HG02610 (cell line): ENCODE measurements at regions not wholly inside any gene's neighbourhood (a gene's known extent, or its start where the extent isn't known, plus 50 kb on each side); places are given as distances from the start of the nearest gene placed in this dataset.
A peak's percentile ranks its signal among the peaks of the same experiment; 100 is the strongest.
"Not testable (repeated sequence)": the region's sequence is repeated elsewhere in the genome, so short reads cannot be mapped to it uniquely, and the experiment has no call there.

Experiments
- ATAC-seq: cut with Tn5 transposase; IDR thresholded peaks from one replicate; pipeline ENCODE4 v1.9.1; 2021; ENCODE audit warnings: mild to moderate bottlenecking, moderate library complexity; ENCODE audit not compliant: unreplicated experiment

DNA sequence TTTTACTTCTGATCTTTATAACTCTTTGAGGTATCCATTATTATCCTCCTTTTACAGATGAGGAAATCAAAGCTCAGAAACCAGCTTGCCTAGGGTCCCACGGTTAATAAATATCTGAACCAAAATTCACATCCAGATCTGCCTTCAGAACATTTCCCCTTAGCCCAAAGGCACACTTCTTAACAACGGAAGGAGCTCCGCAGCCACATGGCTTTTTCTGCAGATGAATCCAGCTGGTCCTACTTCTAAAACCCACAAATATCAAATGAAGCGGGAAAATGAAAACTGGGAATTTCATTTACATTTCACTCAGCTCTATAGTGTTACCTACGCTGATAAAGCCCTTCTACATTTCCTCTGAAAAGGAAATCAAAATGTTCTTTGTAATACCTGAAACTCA, 357.0 kb upstream of the ID2 start:
- no peak for ATAC-seq

GRCh38 chr2:8327371-8328100, 354.3 kb upstream of the ID2 start:
- no peak for ATAC-seq

- no peak for ATAC-seq
These were observed 353.6 kb upstream of the ID2 start for GRCh38 chr2:8328217-8328616.

- no peak for ATAC-seq
These were observed 351.9 kb upstream of the ID2 start for GRCh38 chr2:8329660-8330622.

- ATAC-seq = no peak
These were observed 350.8 kb upstream of the ID2 start for GRCh38 chr2:8331068-8331467.

GRCh38 chr2:8332646-8333045, 349.2 kb upstream of the ID2 start:
- no peak for ATAC-seq

- ATAC-seq = no peak
These were observed 348.6 kb upstream of the ID2 start for GRCh38 chr2:8333177-8333831.

GRCh38 chr2:8333832-8334187, 348.0 kb upstream of the ID2 start:
- not testable (repeated sequence) for ATAC-seq

DNA sequence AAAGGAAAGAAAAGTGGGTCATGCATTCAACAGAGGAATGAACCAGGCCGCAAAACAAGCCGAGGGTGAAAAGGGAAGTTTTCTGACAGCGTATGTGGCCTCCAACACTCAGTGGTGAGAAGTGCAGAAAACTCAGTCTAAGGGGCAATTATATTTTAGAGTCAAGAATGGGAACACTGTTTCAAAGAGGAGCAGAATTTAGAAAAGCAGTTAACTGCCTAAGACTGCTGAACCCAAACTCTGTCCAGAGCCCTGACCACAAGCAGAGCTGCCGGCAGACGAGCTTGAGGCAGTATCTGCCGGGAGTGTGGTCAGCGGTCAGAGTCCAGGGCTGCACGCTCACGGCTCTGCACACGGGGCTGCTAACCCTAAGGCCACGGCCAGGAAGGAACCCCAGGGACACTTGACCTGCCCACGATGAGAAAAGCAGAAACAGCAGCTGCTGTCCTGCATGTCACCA, 347.0 kb upstream of the ID2 start:
- ATAC-seq = no peak

DNA sequence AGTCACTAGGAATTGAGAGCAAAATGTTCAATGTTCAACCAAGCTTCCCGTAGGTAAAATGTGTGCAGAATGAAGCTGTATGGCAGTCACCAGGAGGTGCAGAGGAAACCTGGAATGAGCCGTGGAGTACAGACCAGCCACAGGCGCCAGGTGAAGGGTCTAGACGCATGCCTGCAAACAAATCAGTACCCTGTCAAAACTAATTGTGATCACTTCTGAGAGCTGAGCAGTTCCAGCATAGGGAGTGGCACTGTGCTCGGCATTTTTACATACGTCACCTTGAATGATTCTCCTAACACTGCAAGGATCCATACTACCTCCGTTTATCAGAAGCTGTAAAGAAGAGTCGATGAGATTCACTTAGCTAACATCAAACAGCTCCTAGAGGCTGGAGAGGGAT, 346.1 kb upstream of the ID2 start:
- ATAC-seq = no peak

DNA sequence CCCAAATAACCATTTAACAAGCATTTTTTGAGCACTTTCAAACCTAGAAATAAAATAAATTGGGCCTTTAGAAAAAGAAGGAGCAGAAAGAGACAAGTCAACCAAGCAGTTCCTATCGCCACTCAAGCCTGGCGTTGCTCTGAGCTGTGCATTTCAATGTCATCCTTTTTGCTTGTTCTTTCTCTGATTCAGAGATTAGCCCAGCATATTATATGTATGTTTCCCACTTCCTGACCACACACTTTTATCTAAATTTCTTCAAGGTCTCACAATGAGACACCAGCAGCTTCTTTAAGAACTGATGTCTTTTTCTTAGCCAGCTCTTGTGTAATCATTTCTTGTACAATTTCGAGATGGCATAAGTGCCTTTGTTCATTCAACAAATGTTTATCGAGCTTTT, 344.5 kb upstream of the ID2 start:
- ATAC-seq = no peak

DNA sequence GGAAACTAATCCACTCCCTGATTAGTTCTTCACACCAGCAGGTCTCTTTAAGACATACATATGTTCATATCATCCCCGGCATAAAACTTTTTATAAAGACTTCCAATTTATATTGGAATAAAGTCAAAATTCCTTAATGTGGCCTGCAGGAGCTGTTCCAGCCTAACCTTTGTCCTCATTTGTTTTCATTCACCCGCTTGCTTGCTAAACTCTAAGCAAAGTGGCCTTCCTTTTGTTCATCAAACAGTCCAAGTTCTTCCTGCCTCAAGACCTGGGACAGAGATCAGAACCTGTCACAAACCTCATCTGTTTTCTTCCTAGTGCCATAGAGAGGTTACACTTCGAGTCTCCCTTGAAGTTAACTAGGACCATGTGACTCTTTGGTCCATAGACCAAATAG, 339.4 kb upstream of the ID2 start:
- ATAC-seq = no peak

GRCh38 chr2:8343031-8343430, 338.8 kb upstream of the ID2 start:
- ATAC-seq = no peak

DNA sequence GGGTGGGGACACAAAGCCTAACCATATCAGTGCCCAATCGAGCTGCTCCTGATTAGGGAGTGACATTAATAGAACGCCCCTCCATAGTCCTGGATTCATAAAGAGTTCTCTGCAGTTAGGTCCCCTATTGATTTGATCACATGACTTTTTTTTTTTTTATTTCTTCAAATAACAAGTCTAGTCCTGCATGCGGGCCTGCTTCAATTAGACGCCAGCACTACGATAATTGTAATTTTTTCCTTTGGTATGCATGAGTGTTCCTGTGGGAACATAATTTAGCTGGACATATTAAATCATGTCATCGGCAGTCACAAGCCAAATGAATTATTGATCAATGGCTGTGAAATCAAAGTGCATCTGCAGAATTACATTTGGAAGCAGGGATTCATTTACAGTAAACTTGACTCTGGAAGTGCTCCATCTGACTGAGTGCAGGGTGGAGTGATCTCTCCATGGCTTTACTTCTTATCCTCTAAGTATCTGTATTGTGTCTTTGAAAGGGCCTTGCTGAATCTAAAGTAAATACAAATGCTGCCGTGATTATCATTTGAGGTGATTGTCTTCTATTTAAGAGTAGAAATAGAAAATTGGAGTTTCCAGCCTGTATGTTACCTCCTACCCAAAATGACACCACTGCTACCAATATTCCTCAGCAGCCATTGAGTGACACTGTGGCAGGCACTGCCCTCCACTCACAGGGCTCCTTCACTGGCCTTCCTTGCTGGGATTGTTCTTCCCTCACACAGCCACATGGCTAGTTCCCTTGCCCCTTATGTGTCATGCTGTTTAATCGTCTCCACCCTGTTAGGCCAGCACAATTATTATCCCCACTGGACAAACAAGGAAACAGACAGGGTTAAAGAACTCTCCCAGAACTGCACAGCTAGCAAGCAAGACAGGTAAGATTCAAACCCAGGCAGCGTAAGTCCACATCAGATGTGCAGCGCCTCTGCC, 337.4 kb upstream of the ID2 start:
- no peak for ATAC-seq

- ATAC-seq = no peak
These were observed 336.7 kb upstream of the ID2 start for GRCh38 chr2:8345200-8345599.

- peak; percentile 54 for ATAC-seq
These were observed 335.6 kb upstream of the ID2 start for GRCh38 chr2:8346208-8346607.

DNA sequence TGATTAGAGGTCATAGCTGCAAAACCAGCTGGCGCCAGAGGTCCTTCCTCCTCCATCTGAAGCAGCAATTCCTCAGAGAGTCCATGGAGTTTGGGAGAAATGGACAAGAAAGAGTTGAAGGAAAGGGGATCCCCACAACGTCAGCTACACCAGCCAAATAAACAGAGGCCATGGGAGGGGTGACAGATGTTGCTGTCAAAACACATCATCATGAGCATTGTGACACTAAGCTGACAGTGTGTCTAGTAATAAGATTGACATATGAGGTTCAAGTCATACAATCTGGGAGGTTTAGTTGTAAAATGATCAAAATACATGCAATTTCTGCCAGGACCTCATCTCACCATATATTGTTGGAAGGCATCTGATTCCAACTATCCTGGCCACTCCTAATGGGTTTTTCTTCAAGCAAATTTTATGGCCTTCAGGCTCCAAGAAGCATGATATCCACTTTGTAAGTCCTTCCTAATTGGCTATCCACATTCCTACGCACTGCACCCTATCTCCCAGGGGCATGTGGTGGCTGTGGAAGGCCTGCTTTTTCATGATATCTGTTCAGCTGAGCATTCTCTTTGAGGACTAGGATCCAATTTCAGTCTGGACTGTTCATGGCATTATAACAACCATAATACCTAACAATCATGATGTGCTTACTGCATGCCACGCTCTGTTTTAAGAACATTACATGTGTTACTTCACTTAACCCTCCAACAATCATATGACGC, 335.0 kb upstream of the ID2 start:
- no peak for ATAC-seq

DNA sequence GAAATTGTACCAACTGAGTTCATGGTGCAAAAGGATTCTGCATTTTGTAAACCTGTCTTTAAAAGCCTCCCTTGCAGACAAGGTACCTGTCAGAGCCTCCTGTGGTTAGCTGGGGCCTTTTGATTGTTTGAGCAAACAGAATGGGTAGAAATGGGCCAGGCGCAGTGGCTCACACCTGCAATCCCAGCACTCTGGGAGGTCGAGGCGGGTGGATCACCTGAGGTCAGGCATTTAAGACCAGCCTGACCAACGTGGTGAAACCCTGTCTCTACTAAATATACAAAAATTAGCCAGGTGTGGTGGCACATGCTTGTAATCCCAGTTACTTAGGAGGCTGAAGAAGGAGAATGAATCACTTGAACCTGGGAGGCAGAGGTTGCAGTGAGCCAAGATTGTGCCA, 332.9 kb upstream of the ID2 start:
- ATAC-seq = not testable (repeated sequence)

DNA sequence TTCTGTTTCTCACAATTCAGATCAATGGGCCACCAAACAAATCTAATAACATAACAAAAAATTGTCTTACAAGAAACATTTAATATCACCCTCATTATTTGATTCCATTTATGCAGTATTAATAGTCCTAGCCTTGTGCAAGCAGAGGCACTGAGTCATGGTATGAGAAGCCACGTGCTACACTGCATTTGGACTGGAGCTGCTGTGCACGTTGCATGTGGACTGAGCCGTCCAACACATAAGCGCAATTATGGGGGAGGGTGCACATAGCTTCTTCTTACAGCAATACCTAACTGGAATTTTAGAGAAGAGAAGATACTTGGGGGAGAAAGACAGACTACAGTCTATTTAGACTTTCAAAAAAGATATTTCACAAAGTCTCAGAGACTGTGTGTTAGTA, 329.6 kb upstream of the ID2 start:
- no peak for ATAC-seq

DNA sequence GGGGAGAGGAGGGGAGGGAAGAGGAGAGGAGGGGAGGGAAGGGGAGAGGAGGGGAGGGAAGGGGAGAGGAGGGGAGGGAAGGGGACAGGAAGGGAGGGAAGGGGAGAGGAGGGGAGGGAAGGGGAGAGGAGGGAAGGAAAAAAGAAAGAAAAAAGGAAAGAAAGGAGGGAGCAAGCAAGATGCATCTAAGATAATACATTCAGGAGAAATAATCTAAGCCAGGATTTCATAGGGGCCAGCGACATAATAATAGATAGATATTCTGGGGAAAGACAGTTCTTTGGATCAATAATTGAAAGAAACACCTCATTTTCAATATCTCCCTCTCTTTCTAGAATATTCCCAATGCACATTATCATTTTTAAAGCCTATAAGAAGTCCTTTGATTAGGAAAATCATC, 328.9 kb upstream of the ID2 start:
- ATAC-seq = no peak
